ENCODE measurements at regions not wholly inside any gene's neighbourhood (a gene's known extent, or its start where the extent isn't known, plus 50 kb on each side); places are given as distances from the start of the nearest gene placed in this dataset.

DNA sequence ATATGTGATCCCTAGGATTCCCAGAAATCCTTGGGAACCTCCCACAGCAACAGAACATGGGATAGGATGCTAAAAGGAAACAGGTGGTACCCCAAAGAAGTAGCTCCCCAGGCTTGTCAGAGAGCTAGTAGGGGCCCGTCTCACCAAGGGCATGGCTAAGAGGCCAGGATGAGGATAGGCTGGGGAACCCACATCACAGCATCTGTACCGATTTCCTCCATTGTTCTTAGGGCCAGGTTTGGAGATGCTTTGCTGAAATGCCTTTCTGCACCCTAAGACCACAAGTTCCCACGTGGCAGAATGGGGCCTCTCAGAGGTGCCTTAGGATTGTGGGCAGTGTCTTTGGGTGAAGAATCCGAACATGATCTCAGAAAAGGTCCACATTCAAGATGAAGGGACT is 169.5 kb downstream of the HS3ST3B1 start:
- TF ChIP-seq, protein P1, sequence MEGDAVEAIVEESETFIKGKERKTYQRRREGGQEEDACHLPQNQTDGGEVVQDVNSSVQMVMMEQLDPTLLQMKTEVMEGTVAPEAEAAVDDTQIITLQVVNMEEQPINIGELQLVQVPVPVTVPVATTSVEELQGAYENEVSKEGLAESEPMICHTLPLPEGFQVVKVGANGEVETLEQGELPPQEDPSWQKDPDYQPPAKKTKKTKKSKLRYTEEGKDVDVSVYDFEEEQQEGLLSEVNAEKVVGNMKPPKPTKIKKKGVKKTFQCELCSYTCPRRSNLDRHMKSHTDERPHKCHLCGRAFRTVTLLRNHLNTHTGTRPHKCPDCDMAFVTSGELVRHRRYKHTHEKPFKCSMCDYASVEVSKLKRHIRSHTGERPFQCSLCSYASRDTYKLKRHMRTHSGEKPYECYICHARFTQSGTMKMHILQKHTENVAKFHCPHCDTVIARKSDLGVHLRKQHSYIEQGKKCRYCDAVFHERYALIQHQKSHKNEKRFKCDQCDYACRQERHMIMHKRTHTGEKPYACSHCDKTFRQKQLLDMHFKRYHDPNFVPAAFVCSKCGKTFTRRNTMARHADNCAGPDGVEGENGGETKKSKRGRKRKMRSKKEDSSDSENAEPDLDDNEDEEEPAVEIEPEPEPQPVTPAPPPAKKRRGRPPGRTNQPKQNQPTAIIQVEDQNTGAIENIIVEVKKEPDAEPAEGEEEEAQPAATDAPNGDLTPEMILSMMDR (IDR thresholded peaks at IDR 0.05): no peak
- no peak for TF ChIP-seq POLR2AphosphoS5 (IDR thresholded peaks at IDR 0.05)

All from breast epithelium (tissue), 3 donors.